IMR-90 (cell line): ENCODE measurements at regions not wholly inside any gene's neighbourhood (a gene's known extent, or its start where the extent isn't known, plus 50 kb on each side); places are given as distances from the start of the nearest gene placed in this dataset.

Experiments
- ATAC-seq: fragments of 200-7000 bp; cut with Tn5 transposase; 2 replicates; pipeline ENCODE4 v1.9.1; 2020; ENCODE audit warnings: low read depth, mild to moderate bottlenecking, moderate library complexity
- BruUV-seq: library from RNA; stranded (reverse); fragments of 400-500 nt; replicated peaks from 2 replicates; lab custom pipeline; 2021; lab: Mats Ljungman, UMichigan
- CTCF ChIA-PET: fragments of 300-600 bp; formaldehyde crosslinking; extraction: SDS; loops from one replicate; lab custom pipeline; 2021; ENCODE audit warnings: antibody characterized with exemption; lab: Yijun Ruan, JAX
- POLR2A ChIA-PET: fragments of 300-600 bp; sonication (Branson Sonifier 250); formaldehyde crosslinking; loops from one replicate; lab custom pipeline; 2022; ENCODE audit warnings: antibody characterized with exemption; ENCODE audit not compliant: unreplicated experiment; lab: Charles Lee
- DNase-seq: peaks from one replicate; pipeline ENCODE4 v3.0.0; 2013
- H2AFZ ChIP-seq: replicated peaks from 2 replicates; pipeline ENCODE3; 2013; ENCODE audit warnings: low read length, mild to moderate bottlenecking; ENCODE audit not compliant: poor library complexity
- H2AK5ac ChIP-seq: 2 replicates; pipeline ENCODE4 v1.6.1; 2013; ENCODE audit warnings: low read depth, low read length, inconsistent platforms
- H2AK9ac ChIP-seq: replicated peaks from 2 replicates; pipeline ENCODE3; 2013; ENCODE audit warnings: mild to moderate bottlenecking, low read depth, low read length, moderate library complexity; ENCODE audit not compliant: poor library complexity
- H2BK120ac ChIP-seq: 2 replicates; pipeline ENCODE4 v1.6.1; 2013; ENCODE audit warnings: low read depth, low read length, inconsistent platforms
- H2BK15ac ChIP-seq: 3 replicates; pipeline ENCODE4 v1.6.1; 2013; ENCODE audit warnings: low read depth, low read length, inconsistent platforms
- H2BK20ac ChIP-seq: 2 replicates; pipeline ENCODE4 v1.6.1; 2013; ENCODE audit warnings: low read depth, mild to moderate bottlenecking, inconsistent platforms, low read length, moderate library complexity
- H2BK5ac ChIP-seq: 2 replicates; pipeline ENCODE4 v1.6.1; 2013; ENCODE audit warnings: mild to moderate bottlenecking, low read depth, low read length, inconsistent platforms; ENCODE audit not compliant: poor library complexity, severe bottlenecking
- H3K14ac ChIP-seq: replicated peaks from 2 replicates; pipeline ENCODE4 v1.6.1; 2013; ENCODE audit warnings: low read depth, low read length, inconsistent platforms
- H3K18ac ChIP-seq: 2 replicates; pipeline ENCODE4 v1.6.1; 2013; ENCODE audit warnings: low read depth, low read length, control low read depth
- H3K23ac ChIP-seq: 2 replicates; pipeline ENCODE4 v1.6.1; 2013; ENCODE audit warnings: low read depth, low read length, inconsistent platforms
- H3K27ac ChIP-seq: 2 replicates; pipeline ENCODE4 v1.5.1; 2013; ENCODE audit warnings: mild to moderate bottlenecking, control low read depth, low read length; ENCODE audit not compliant: insufficient read depth
- H3K27me3 ChIP-seq: 2 replicates; pipeline ENCODE4 v1.6.1; 2013; ENCODE audit warnings: low read length; ENCODE audit not compliant: control insufficient read depth, insufficient read depth
- H3K36me3 ChIP-seq: 2 replicates; pipeline ENCODE4 v1.6.1; 2013; ENCODE audit warnings: low read length, mixed read lengths; ENCODE audit not compliant: control insufficient read depth, insufficient read depth
- H3K4ac ChIP-seq: 2 replicates; pipeline ENCODE4 v1.6.1; 2013; ENCODE audit warnings: low read depth, low read length, inconsistent platforms
- H3K4me1 ChIP-seq: 2 replicates; pipeline ENCODE4 v1.6.1; 2013; ENCODE audit warnings: low read length, mixed read lengths; ENCODE audit not compliant: control insufficient read depth, insufficient read depth
- H3K4me2 ChIP-seq: 2 replicates; pipeline ENCODE4 v1.6.1; 2013; ENCODE audit warnings: low read depth, mild to moderate bottlenecking, control low read depth, low read length, moderate library complexity
- H3K4me3 ChIP-seq: 2 replicates; pipeline ENCODE4 v1.5.1; 2013; ENCODE audit warnings: low read depth, mild to moderate bottlenecking, control low read depth, low read length, moderate library complexity; ENCODE audit not compliant: insufficient read depth
- H3K56ac ChIP-seq: 2 replicates; pipeline ENCODE4 v1.6.1; 2013; ENCODE audit warnings: low read length, inconsistent platforms; ENCODE audit not compliant: insufficient read depth; ENCODE audit errors: extremely low read depth
- H3K79me1 ChIP-seq, 2 experiments: 2 replicates each; pipeline ENCODE4 v1.6.1; 2013; ENCODE audit warnings: low read length in 2 of 2, inconsistent platforms in 1 of 2, low read depth in 1 of 2
- H3K9ac ChIP-seq: 2 replicates; pipeline ENCODE4 v1.6.1; 2013; ENCODE audit warnings: low read depth, low read length, control low read depth
- H3K9me1 ChIP-seq: 2 replicates; pipeline ENCODE4 v1.6.1; 2013; ENCODE audit warnings: low read length, inconsistent platforms; ENCODE audit not compliant: insufficient read depth
- H3K9me3 ChIP-seq: 2 replicates; pipeline ENCODE4 v1.6.1; 2013; ENCODE audit warnings: low read length; ENCODE audit not compliant: control insufficient read depth, insufficient read depth
- H4K20me1 ChIP-seq: 2 replicates; pipeline ENCODE4 v1.6.1; 2013; ENCODE audit warnings: low read length, inconsistent platforms; ENCODE audit not compliant: insufficient read depth
- H4K5ac ChIP-seq: 2 replicates; pipeline ENCODE4 v1.6.1; 2013; ENCODE audit warnings: mild to moderate bottlenecking, low read depth, low read length, control low read depth
- H4K8ac ChIP-seq, 2 experiments: 2 replicates each; pipeline ENCODE4 v1.6.1; 2013; ENCODE audit warnings: low read depth in 2 of 2, low read length in 2 of 2, control low read depth in 1 of 2, inconsistent platforms in 1 of 2
- H4K91ac ChIP-seq: 2 replicates; pipeline ENCODE4 v1.6.1; 2013; ENCODE audit warnings: low read depth, low read length, inconsistent platforms; ENCODE audit not compliant: insufficient read depth
- BHLHE40 ChIP-seq: fragments of 150-350 bp; IDR thresholded peaks from 2 replicates; pipeline ENCODE4 v1.6.1; 2016; ENCODE audit warnings: mild to moderate bottlenecking, low read depth, low read length
- CEBPB ChIP-seq: IDR thresholded peaks from 2 replicates; pipeline ENCODE4 v1.6.1; 2012; ENCODE audit warnings: low read depth, low read length, improper control_type of control experiment
- CHD1 ChIP-seq: IDR thresholded peaks from 2 replicates; pipeline ENCODE4 v1.6.1; 2012; ENCODE audit warnings: low read depth, low read length, improper control_type of control experiment
- CTCF ChIP-seq: conservative IDR thresholded peaks from 2 replicates; pipeline ENCODE4 v1.5.1; 2012; ENCODE audit warnings: mild to moderate bottlenecking, low read depth, low read length, improper control_type of control experiment
- MAFK ChIP-seq: IDR thresholded peaks from 2 replicates; pipeline ENCODE4 v1.6.1; 2012; ENCODE audit warnings: low read depth, low read length, improper control_type of control experiment
- RCOR1 ChIP-seq: IDR thresholded peaks from 2 replicates; pipeline ENCODE4 v1.6.1; 2012; ENCODE audit warnings: mild to moderate bottlenecking, low read length, improper control_type of control experiment; ENCODE audit not compliant: insufficient replicate concordance
- SMC3 ChIP-seq: fragments of 150-350 bp; IDR thresholded peaks from 2 replicates; pipeline ENCODE4 v1.6.1; 2016; ENCODE audit warnings: low read depth, mild to moderate bottlenecking, antibody characterized with exemption, low read length, moderate library complexity
- USF2 ChIP-seq: fragments of 150-350 bp; IDR thresholded peaks from 2 replicates; pipeline ENCODE4 v1.6.1; 2017; ENCODE audit warnings: mild to moderate bottlenecking, antibody characterized with exemption, low read length, low read depth
- WGBS, 2 experiments: methylation state at CpG; one replicate each; pipeline versions ENCODE4 v1.1.5 to v1.1.7; 2013; ENCODE audit warnings: missing lambda C conversion rate in 2 of 2; ENCODE audit not compliant: insufficient read length in 1 of 2; ENCODE audit errors: extremely low coverage in 2 of 2; 5-methylcytosine and 5-hydroxymethylcytosine counted together
- dilution Hi-C: fragments of 300-500 bp; cut with HindIII; formaldehyde crosslinking; loops from one replicate; pipeline ENCODE4 v1.14.3; 2018; ENCODE audit warnings: low sequenced_read_pairs; ENCODE audit not compliant: unreplicated experiment
- in situ Hi-C: fragments of 300-500 bp; cut with MboI; formaldehyde crosslinking; loops from 3 replicates; pipeline ENCODE4 v1.14.3; 2019; ENCODE audit warnings: low sequenced_read_pairs, inconsistent platforms, mixed read lengths
- intact Hi-C: fragments of 100-400 bp; cut with micrococcal nuclease; formaldehyde crosslinking; loops from 2 replicates; pipeline ENCODE4 v1.10.0; 2022

- Histone ChIP-seq H3K9me3 (no peaks in the 10 kb centered on the region), H2AFZ (no peak overlapping the region), H3K4me1 (peaks cover 8% of the 10 kb centered on the region), H3K9ac (no peak overlapping the region), H3K18ac (peak overlapping the region; percentile 85; the same call in 1 of the 2 replicates), H2AK9ac (no peak overlapping the region), H3K79me1 (no peaks in the 10 kb centered on the region), H2BK20ac (peak overlapping the region; percentile 79; the same call in 1 of the 2 replicates), H2BK5ac (peak overlapping the region; percentile 9), H3K4me2 (no peak overlapping the region; the same call in 1 of the 2 replicates), H3K27ac (no peak overlapping the region; the same call in 1 of the 2 replicates), H4K20me1 (no peaks in the 10 kb centered on the region), H3K23ac (no peak overlapping the region), H3K14ac (0 out of 2 replicates have a peak overlapping the region, but pooled peaks have one; percentile 75), H3K4ac (peak overlapping the region; percentile 66; the same call in 1 of the 2 replicates), H3K36me3 (no peaks in the 10 kb centered on the region), H3K56ac (no peak overlapping the region), H2AK5ac (0 out of 2 replicates have a peak overlapping the region, but pooled peaks have one; percentile 71), H3K27me3 (no peaks in the 10 kb centered on the region), H3K9me1 (peaks cover 4% of the 10 kb centered on the region; the same call in 1 of the 2 replicates), H2BK15ac (no peak overlapping the region; the same call in none of the 3 replicates), H4K91ac (no peak overlapping the region), H3K4me3 (no peak overlapping the region), H4K8ac (peak overlapping the region in 1 of 2 experiments; percentile 64; a peak in 1 of 4 replicates), H2BK120ac (peak overlapping the region; percentile 82; the same call in 1 of the 2 replicates), H4K5ac (peak overlapping the region; percentile 87; the same call in 1 of the 2 replicates)
- dilution Hi-C loops: no loop called here
- in situ Hi-C loops: no loop called here
- DNase-seq: peak; percentile 80
- ChIA-PET POLR2A (no interaction called here), CTCF (interaction anchor here (0.7 to 0.9 kb wide), 2 partner anchors 33 to 585 kb away, joined by 3 to 4 read pairs; no protein-coding TSS in a partner anchor)
- TF ChIP-seq BHLHE40 (no peak), CTCF (no peak), USF2 (no peak), MAFK (no peak), SMC3 (no peak), RCOR1 (no peak), CHD1 (no peak), CEBPB (peak; percentile 95)
- peak; percentile 76 for ATAC-seq
- BruUV-seq: no TSS peak
- intact Hi-C loops: no loop called here
- no CpG with 5 or more reads among the region's 2 CpGs for WGBS, 2 experiments
These were observed 89.7 kb upstream of the CARD18 start for GRCh38 chr11:105229257-105229656.
